GM18508 (cell line): ENCODE measurements at regions not wholly inside any gene's neighbourhood (a gene's known extent, or its start where the extent isn't known, plus 50 kb on each side); places are given as distances from the start of the nearest gene placed in this dataset.
"Not testable (repeated sequence)": the region's sequence is repeated elsewhere in the genome, so short reads cannot be mapped to it uniquely, and the experiment has no call there.

Experiments
- ATAC-seq: cut with Tn5 transposase; IDR thresholded peaks from one replicate; pipeline ENCODE4 v1.9.1; 2021; ENCODE audit warnings: moderate number of reproducible peaks; ENCODE audit not compliant: insufficient read depth, unreplicated experiment

GRCh38 chr1:29550119-29550841 lies 314.0 kb downstream of the PTPRU start:
- ATAC-seq: no peak

- ATAC-seq: not testable (repeated sequence)
Observed at GRCh38 chr1:29549728-29550118, 313.4 kb downstream of the PTPRU start.

GRCh38 chr1:29549001-29549400 lies 312.7 kb downstream of the PTPRU start:
- ATAC-seq: no peak

GRCh38 chr1:29548091-29548490 lies 311.8 kb downstream of the PTPRU start:
- no peak for ATAC-seq

- no peak for ATAC-seq
Observed at GRCh38 chr1:29547300-29547699, 311.0 kb downstream of the PTPRU start.

- ATAC-seq: no peak
Observed at GRCh38 chr1:29546496-29546895, 310.2 kb downstream of the PTPRU start.

- ATAC-seq: no peak
Observed at GRCh38 chr1:29544406-29544805, 308.1 kb downstream of the PTPRU start.

GRCh38 chr1:29543586-29543985 lies 307.3 kb downstream of the PTPRU start:
- ATAC-seq: no peak

- no peak for ATAC-seq
Observed at GRCh38 chr1:29542548-29542947, 306.2 kb downstream of the PTPRU start.

- ATAC-seq: no peak
Observed at GRCh38 chr1:29541631-29542030, 305.3 kb downstream of the PTPRU start.

- ATAC-seq: no peak
Observed at GRCh38 chr1:29540801-29541357, 304.6 kb downstream of the PTPRU start.

GRCh38 chr1:29539971-29540370 lies 303.6 kb downstream of the PTPRU start:
- no peak for ATAC-seq

GRCh38 chr1:29538586-29538985 lies 302.3 kb downstream of the PTPRU start:
- no peak for ATAC-seq

- no peak for ATAC-seq
Observed at GRCh38 chr1:29532751-29533150, 296.4 kb downstream of the PTPRU start.

- ATAC-seq: no peak
Observed at GRCh38 chr1:29532285-29532684, 296.0 kb downstream of the PTPRU start.

GRCh38 chr1:29531596-29531995 lies 295.3 kb downstream of the PTPRU start:
- no peak for ATAC-seq

- no peak for ATAC-seq
Observed at GRCh38 chr1:29529677-29530278, 293.5 kb downstream of the PTPRU start.

GRCh38 chr1:29527314-29528004 lies 291.1 kb downstream of the PTPRU start:
- ATAC-seq: no peak

- ATAC-seq: no peak
Observed at GRCh38 chr1:29525941-29526340, 289.6 kb downstream of the PTPRU start.

GRCh38 chr1:29524285-29525065 lies 288.2 kb downstream of the PTPRU start:
- no peak for ATAC-seq
